WTC11 (cell line): ENCODE measurements at regions not wholly inside any gene's neighbourhood (a gene's known extent, or its start where the extent isn't known, plus 50 kb on each side); places are given as distances from the start of the nearest gene placed in this dataset.

Source experiments
- CREB1 ChIP-seq: sonication (generic); formaldehyde crosslinking; IDR thresholded peaks from 2 replicates; pipeline ENCODE4 v1.8.0; 2023; ENCODE audit warnings: mild to moderate bottlenecking, missing genetic modification reagents
- CREM ChIP-seq: sonication (generic); formaldehyde crosslinking; IDR thresholded peaks from 2 replicates; pipeline ENCODE4 v1.8.1; 2022; ENCODE audit warnings: mild to moderate bottlenecking, missing genetic modification reagents, moderate library complexity
- SMAD4 ChIP-seq: sonication (generic); formaldehyde crosslinking; IDR thresholded peaks from 2 replicates; pipeline ENCODE4 v1.8.0; 2022; ENCODE audit warnings: mild to moderate bottlenecking, missing genetic modification reagents
- ZNF263 ChIP-seq: sonication (generic); formaldehyde crosslinking; IDR thresholded peaks from 2 replicates; pipeline ENCODE4 v1.8.1; 2022; ENCODE audit warnings: low read depth, mild to moderate bottlenecking, moderate library complexity, missing genetic modification reagents
- TF ChIP-seq, protein P1 (sequence below): fragments of 200-600 bp; IDR thresholded peaks from 2 replicates; pipeline ENCODE4 v1.8.0; 2022; ENCODE audit warnings: antibody characterized with exemption
- TF ChIP-seq, protein P2 (sequence below): sonication (generic); formaldehyde crosslinking; IDR thresholded peaks from 2 replicates; pipeline ENCODE4 v1.8.1; 2023; ENCODE audit warnings: mild to moderate bottlenecking, missing genetic modification reagents, moderate library complexity
- TF ChIP-seq, protein P3 (sequence below): sonication (generic); formaldehyde crosslinking; conservative IDR thresholded peaks from 2 replicates; pipeline ENCODE4 v1.8.1; 2023; ENCODE audit warnings: mild to moderate bottlenecking, low read depth, missing genetic modification reagents, moderate library complexity
- TF ChIP-seq, protein P4 (sequence below): sonication (generic); formaldehyde crosslinking; conservative IDR thresholded peaks from 2 replicates; pipeline ENCODE4 v1.8.1; 2022; ENCODE audit warnings: mild to moderate bottlenecking, missing genetic modification reagents
- TF ChIP-seq, protein P5 (sequence below): sonication (generic); formaldehyde crosslinking; IDR thresholded peaks from 2 replicates; pipeline ENCODE4 v1.8.0; 2022; ENCODE audit warnings: mild to moderate bottlenecking, missing genetic modification reagents

DNA sequence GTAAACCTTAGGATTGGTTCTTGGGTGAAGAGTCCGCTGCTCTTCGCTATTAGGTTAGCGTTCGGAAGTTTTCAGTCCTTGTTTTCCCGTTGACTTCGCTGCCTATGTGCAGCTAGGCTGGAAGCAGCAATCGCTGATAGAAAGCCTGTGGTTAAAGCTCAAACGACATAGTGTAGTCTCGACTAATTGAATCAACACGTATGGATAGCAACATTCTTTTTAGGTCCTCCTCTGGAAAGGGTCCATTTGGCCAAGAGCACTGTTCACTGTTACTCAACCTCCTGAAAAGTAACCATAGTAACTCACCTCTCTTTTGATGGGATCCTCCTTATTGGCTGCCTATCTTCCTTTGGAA, 355.5 kb downstream of the SNAPC1 start:
- TF ChIP-seq, protein P1, sequence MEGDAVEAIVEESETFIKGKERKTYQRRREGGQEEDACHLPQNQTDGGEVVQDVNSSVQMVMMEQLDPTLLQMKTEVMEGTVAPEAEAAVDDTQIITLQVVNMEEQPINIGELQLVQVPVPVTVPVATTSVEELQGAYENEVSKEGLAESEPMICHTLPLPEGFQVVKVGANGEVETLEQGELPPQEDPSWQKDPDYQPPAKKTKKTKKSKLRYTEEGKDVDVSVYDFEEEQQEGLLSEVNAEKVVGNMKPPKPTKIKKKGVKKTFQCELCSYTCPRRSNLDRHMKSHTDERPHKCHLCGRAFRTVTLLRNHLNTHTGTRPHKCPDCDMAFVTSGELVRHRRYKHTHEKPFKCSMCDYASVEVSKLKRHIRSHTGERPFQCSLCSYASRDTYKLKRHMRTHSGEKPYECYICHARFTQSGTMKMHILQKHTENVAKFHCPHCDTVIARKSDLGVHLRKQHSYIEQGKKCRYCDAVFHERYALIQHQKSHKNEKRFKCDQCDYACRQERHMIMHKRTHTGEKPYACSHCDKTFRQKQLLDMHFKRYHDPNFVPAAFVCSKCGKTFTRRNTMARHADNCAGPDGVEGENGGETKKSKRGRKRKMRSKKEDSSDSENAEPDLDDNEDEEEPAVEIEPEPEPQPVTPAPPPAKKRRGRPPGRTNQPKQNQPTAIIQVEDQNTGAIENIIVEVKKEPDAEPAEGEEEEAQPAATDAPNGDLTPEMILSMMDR: no peak
- TF ChIP-seq, protein P2, sequence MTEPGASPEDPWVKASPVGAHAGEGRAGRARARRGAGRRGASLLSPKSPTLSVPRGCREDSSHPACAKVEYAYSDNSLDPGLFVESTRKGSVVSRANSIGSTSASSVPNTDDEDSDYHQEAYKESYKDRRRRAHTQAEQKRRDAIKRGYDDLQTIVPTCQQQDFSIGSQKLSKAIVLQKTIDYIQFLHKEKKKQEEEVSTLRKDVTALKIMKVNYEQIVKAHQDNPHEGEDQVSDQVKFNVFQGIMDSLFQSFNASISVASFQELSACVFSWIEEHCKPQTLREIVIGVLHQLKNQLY: no peak
- no peak for TF ChIP-seq CREM (CRISPR knock-in tag)
- TF ChIP-seq, protein P3, sequence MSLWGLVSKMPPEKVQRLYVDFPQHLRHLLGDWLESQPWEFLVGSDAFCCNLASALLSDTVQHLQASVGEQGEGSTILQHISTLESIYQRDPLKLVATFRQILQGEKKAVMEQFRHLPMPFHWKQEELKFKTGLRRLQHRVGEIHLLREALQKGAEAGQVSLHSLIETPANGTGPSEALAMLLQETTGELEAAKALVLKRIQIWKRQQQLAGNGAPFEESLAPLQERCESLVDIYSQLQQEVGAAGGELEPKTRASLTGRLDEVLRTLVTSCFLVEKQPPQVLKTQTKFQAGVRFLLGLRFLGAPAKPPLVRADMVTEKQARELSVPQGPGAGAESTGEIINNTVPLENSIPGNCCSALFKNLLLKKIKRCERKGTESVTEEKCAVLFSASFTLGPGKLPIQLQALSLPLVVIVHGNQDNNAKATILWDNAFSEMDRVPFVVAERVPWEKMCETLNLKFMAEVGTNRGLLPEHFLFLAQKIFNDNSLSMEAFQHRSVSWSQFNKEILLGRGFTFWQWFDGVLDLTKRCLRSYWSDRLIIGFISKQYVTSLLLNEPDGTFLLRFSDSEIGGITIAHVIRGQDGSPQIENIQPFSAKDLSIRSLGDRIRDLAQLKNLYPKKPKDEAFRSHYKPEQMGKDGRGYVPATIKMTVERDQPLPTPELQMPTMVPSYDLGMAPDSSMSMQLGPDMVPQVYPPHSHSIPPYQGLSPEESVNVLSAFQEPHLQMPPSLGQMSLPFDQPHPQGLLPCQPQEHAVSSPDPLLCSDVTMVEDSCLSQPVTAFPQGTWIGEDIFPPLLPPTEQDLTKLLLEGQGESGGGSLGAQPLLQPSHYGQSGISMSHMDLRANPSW (CRISPR knock-in tag): no peak
- TF ChIP-seq ZNF263: no peak
- no peak for TF ChIP-seq SMAD4 (CRISPR knock-in tag)
- no peak for TF ChIP-seq CREB1 (CRISPR knock-in tag)
- TF ChIP-seq, protein P4, sequence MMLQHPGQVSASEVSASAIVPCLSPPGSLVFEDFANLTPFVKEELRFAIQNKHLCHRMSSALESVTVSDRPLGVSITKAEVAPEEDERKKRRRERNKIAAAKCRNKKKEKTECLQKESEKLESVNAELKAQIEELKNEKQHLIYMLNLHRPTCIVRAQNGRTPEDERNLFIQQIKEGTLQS (CRISPR knock-in tag): no peak
- TF ChIP-seq, protein P5, sequence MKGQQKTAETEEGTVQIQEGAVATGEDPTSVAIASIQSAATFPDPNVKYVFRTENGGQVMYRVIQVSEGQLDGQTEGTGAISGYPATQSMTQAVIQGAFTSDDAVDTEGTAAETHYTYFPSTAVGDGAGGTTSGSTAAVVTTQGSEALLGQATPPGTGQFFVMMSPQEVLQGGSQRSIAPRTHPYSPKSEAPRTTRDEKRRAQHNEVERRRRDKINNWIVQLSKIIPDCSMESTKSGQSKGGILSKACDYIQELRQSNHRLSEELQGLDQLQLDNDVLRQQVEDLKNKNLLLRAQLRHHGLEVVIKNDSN (CRISPR knock-in tag): no peak
